ENCODE measurements at regions not wholly inside any gene's neighbourhood (a gene's known extent, or its start where the extent isn't known, plus 50 kb on each side); places are given as distances from the start of the nearest gene placed in this dataset.

DNA sequence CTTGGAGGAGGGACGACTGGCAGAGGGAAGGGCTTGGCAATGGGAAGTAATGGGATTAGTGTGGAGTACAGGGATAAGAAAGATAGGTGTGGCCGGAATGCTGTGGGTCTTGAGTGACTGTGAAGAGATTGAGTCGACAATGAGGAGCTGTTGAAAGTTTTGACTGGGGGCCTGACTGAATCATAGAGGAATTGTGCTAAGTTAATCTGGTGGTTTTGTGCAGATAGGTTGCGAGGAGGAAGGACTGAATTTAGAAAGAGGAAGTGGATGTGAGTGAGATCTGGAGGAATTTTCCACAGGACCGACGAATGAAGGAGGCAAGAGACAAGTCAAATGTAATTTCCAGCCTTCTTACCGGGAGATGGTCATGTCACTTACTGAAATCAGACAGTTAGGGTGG lies 143.9 kb upstream of the RALGAPA2 start:
- Histone ChIP-seq H3K4me1 (ENCODE audit: insufficient read depth, low read length) (no peaks in the 10 kb centered on the region), H3K27me3 (ENCODE audit: insufficient read depth, low read length) (no peaks in the 10 kb centered on the region), H3K4me3 (ENCODE audit: insufficient read depth, low read depth, low read length) (no peak overlapping the region), H2AFZ (ENCODE audit: low read depth, low read length) (no peak overlapping the region), H4K20me1 (ENCODE audit: insufficient read depth, low read length) (no peaks in the 10 kb centered on the region), H3K9me3 (ENCODE audit: insufficient read depth, low read depth, low read length) (no peaks in the 10 kb centered on the region), H3K36me3 (ENCODE audit: insufficient read depth, low read length) (no peaks in the 10 kb centered on the region), H3K79me2 (ENCODE audit: insufficient read depth, low read length) (no peaks in the 10 kb centered on the region), H3K9ac (ENCODE audit: low read length) (no peak overlapping the region), H3K4me2 (ENCODE audit: low read length) (no peak overlapping the region), H3K27ac (ENCODE audit: low read depth, low read length) (no peak overlapping the region)
- Mint-ChIP-seq H3K27ac (ENCODE audit: unreplicated experiment) (no peak overlapping the region), H3K4me1 (ENCODE audit: low read depth, unreplicated experiment) (peaks cover 5% of the 10 kb centered on the region), H3K9me3 (ENCODE audit: unreplicated experiment) (no peaks in the 10 kb centered on the region), H3K4me3 (ENCODE audit: unreplicated experiment) (no peak overlapping the region), H3K36me3 (ENCODE audit: low read depth, unreplicated experiment) (no peaks in the 10 kb centered on the region), H3K27me3 (ENCODE audit: low read depth, unreplicated experiment) (no peaks in the 10 kb centered on the region)
- FAIRE-seq (no peak), DNase-seq (ENCODE audit: low read depth) (no peak)
- TF ChIP-seq, protein P1, sequence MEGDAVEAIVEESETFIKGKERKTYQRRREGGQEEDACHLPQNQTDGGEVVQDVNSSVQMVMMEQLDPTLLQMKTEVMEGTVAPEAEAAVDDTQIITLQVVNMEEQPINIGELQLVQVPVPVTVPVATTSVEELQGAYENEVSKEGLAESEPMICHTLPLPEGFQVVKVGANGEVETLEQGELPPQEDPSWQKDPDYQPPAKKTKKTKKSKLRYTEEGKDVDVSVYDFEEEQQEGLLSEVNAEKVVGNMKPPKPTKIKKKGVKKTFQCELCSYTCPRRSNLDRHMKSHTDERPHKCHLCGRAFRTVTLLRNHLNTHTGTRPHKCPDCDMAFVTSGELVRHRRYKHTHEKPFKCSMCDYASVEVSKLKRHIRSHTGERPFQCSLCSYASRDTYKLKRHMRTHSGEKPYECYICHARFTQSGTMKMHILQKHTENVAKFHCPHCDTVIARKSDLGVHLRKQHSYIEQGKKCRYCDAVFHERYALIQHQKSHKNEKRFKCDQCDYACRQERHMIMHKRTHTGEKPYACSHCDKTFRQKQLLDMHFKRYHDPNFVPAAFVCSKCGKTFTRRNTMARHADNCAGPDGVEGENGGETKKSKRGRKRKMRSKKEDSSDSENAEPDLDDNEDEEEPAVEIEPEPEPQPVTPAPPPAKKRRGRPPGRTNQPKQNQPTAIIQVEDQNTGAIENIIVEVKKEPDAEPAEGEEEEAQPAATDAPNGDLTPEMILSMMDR (IDR thresholded peaks at IDR 0.05; ENCODE audit: insufficient read depth, low read depth, low read length) = no peak
- TF ChIP-seq EZH2 (IDR thresholded peaks at IDR 0.05; ENCODE audit: insufficient read depth, low read length) = no peak

DNA sequence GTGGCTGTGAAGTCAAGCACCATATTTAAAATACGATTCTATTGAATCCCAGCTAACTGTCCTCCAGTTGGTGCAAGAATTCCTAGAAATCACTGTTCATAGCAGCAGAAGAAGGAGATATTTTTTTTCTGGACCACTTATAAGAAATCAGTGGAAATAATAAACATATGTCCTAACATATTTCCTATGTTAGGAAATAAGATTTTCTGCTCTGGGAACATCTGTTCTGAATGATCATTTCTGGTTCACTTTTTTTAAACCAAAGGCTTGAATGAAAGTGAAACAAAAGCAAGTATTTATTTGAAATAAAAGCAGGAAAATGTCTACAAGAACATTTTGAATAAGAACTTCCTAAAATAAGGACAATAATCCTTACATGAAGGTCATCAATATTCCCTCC lies 138.9 kb upstream of the RALGAPA2 start:
- no peaks in the 10 kb centered on the region for H3K4me1 ChIP-seq (ENCODE audit: insufficient read depth, low read length)
- no peak overlapping the region for H3K4me2 ChIP-seq (ENCODE audit: low read length)
- no peaks in the 10 kb centered on the region for H3K9me3 ChIP-seq (ENCODE audit: insufficient read depth, low read depth, low read length)
- no peaks in the 10 kb centered on the region for H3K79me2 ChIP-seq (ENCODE audit: insufficient read depth, low read length)
- Mint-ChIP-seq H3K27me3 (ENCODE audit: low read depth, unreplicated experiment) (peaks cover 7% of the 10 kb centered on the region), H3K9me3 (ENCODE audit: unreplicated experiment) (no peaks in the 10 kb centered on the region), H3K36me3 (ENCODE audit: low read depth, unreplicated experiment) (no peaks in the 10 kb centered on the region), H3K4me3 (ENCODE audit: unreplicated experiment) (no peak overlapping the region), H3K27ac (ENCODE audit: unreplicated experiment) (no peak overlapping the region), H3K4me1 (ENCODE audit: low read depth, unreplicated experiment) (no peaks in the 10 kb centered on the region)
- no peak for FAIRE-seq
- H3K36me3 ChIP-seq (ENCODE audit: insufficient read depth, low read length) = no peaks in the 10 kb centered on the region
- H3K4me3 ChIP-seq (ENCODE audit: insufficient read depth, low read depth, low read length) = no peak overlapping the region
- no peak overlapping the region for H3K9ac ChIP-seq (ENCODE audit: low read length)
- TF ChIP-seq, protein P1 (IDR thresholded peaks at IDR 0.05; ENCODE audit: insufficient read depth, low read depth, low read length) = no peak
- TF ChIP-seq EZH2 (IDR thresholded peaks at IDR 0.05; ENCODE audit: insufficient read depth, low read length) = no peak
- H2AFZ ChIP-seq (ENCODE audit: low read depth, low read length) = no peak overlapping the region
- no peaks in the 10 kb centered on the region for H3K27me3 ChIP-seq (ENCODE audit: insufficient read depth, low read length)
- H4K20me1 ChIP-seq (ENCODE audit: insufficient read depth, low read length) = no peaks in the 10 kb centered on the region
- DNase-seq (ENCODE audit: low read depth) = no peak
- no peak overlapping the region for H3K27ac ChIP-seq (ENCODE audit: low read depth, low read length)

DNA sequence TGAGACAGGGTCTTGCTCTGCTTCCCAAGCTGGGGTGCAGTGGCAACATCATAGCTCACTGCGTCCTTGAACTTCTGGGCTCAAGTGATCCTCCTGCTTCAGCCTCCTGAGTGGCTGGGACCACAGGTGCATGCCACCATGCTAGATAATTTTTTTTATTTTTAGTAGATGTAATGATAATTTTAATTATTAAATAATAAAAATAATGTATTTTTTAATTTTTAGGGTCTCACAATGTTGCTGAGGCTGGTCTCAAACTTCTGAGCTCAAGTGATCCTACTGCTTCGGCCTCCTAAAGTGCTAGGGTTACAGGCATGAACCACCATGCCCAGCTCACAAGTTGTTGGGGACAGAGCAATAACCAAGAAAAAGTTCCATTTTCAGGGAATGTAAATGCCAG lies 138.0 kb upstream of the RALGAPA2 start:
- H4K20me1 ChIP-seq (ENCODE audit: insufficient read depth, low read length) = no peaks in the 10 kb centered on the region
- DNase-seq (ENCODE audit: low read depth) (no peak), FAIRE-seq (no peak)
- no peak overlapping the region for H3K9ac ChIP-seq (ENCODE audit: low read length)
- no peaks in the 10 kb centered on the region for H3K79me2 ChIP-seq (ENCODE audit: insufficient read depth, low read length)
- H3K4me1 ChIP-seq (ENCODE audit: insufficient read depth, low read length) = no peaks in the 10 kb centered on the region
- H3K9me3 ChIP-seq (ENCODE audit: insufficient read depth, low read depth, low read length) = no peaks in the 10 kb centered on the region
- H3K36me3 Mint-ChIP-seq (ENCODE audit: low read depth, unreplicated experiment) = no peaks in the 10 kb centered on the region
- no peak overlapping the region for H3K4me3 Mint-ChIP-seq (ENCODE audit: unreplicated experiment)
- H3K27ac Mint-ChIP-seq (ENCODE audit: unreplicated experiment) = no peak overlapping the region
- no peaks in the 10 kb centered on the region for H3K36me3 ChIP-seq (ENCODE audit: insufficient read depth, low read length)
- no peak overlapping the region for H3K27ac ChIP-seq (ENCODE audit: low read depth, low read length)
- H3K9me3 Mint-ChIP-seq (ENCODE audit: unreplicated experiment) = no peaks in the 10 kb centered on the region
- no peak overlapping the region for H3K4me2 ChIP-seq (ENCODE audit: low read length)
- H3K27me3 ChIP-seq (ENCODE audit: insufficient read depth, low read length) = no peaks in the 10 kb centered on the region
- no peak overlapping the region for H2AFZ ChIP-seq (ENCODE audit: low read depth, low read length)
- H3K27me3 Mint-ChIP-seq (ENCODE audit: low read depth, unreplicated experiment) = peaks cover 12% of the 10 kb centered on the region
- no peak overlapping the region for H3K4me3 ChIP-seq (ENCODE audit: insufficient read depth, low read depth, low read length)
- TF ChIP-seq, protein P1 (IDR thresholded peaks at IDR 0.05; ENCODE audit: insufficient read depth, low read depth, low read length) = no peak
- TF ChIP-seq EZH2 (IDR thresholded peaks at IDR 0.05; ENCODE audit: insufficient read depth, low read length) = no peak
- H3K4me1 Mint-ChIP-seq (ENCODE audit: low read depth, unreplicated experiment) = no peaks in the 10 kb centered on the region
